B cell (primary cell): ENCODE measurements at regions not wholly inside any gene's neighbourhood (a gene's known extent, or its start where the extent isn't known, plus 50 kb on each side); places are given as distances from the start of the nearest gene placed in this dataset.

Experiments
- ATAC-seq: fragments of 200-7000 bp; cut with Tn5 transposase; one replicate; pipeline ENCODE4 v1.10.0; 2021; ENCODE audit warnings: low read depth, mild to moderate bottlenecking, moderate number of reproducible peaks, moderate library complexity
- CTCF ChIA-PET: fragments of 350-600 bp; sonication (Branson Sonifier 250); formaldehyde crosslinking; loops from one replicate; lab custom pipeline; 2021; ENCODE audit warnings: antibody characterized with exemption, inconsistent platforms; lab: Charles Lee
- POLR2A ChIA-PET: fragments of 350-600 bp; sonication (Branson Sonifier 250); formaldehyde crosslinking; loops from one replicate; lab custom pipeline; 2021; ENCODE audit warnings: antibody characterized with exemption; lab: Charles Lee
- DNase-seq: peaks from one replicate; pipeline ENCODE4 v3.0.0; 2013
- H2AFZ ChIP-seq: 2 replicates; pipeline ENCODE4 v1.6.1; 2012; ENCODE audit warnings: mild to moderate bottlenecking, low read depth, low read length; ENCODE audit not compliant: insufficient read depth, poor library complexity, severe bottlenecking
- H3K27ac ChIP-seq, 2 donors: 1 replicate in 1 of 2; 2 replicates in 1 of 2; pipeline ENCODE4 v1.5.1; 2012 to 2013; ENCODE audit warnings: low read length in 2 of 2, mild to moderate bottlenecking in 2 of 2, moderate library complexity in 1 of 2
- H3K27me3 ChIP-seq, 4 experiments: fragments of 200-600 bp in 1 of 4; sonication (generic) in 1 of 4; replicated peaks in 1 of 4; 1 replicate in 2 of 4; 2 replicates in 2 of 4; pipeline versions ENCODE4 v1.6.1 to v1.7.0; 2013 to 2016; ENCODE audit warnings: low read length in 3 of 4, mild to moderate bottlenecking in 2 of 4, mixed read lengths in 1 of 4, moderate library complexity in 1 of 4; ENCODE audit not compliant: insufficient read depth in 4 of 4, control insufficient read depth in 3 of 4; ENCODE audit errors: control extremely low read depth in 1 of 4
- H3K36me3 ChIP-seq, 2 experiments: replicated peaks in 1 of 2; 1 replicate in 1 of 2; 2 replicates in 1 of 2; pipeline versions ENCODE4 v1.6.1 to v1.7.1; 2013; ENCODE audit warnings: low read length in 1 of 2; ENCODE audit not compliant: insufficient read depth in 2 of 2, control insufficient read depth in 1 of 2; ENCODE audit errors: control extremely low read depth in 1 of 2, extremely low read depth in 1 of 2
- H3K4me1 ChIP-seq, 2 donors: fragments of 200-600 bp in 1 of 2; sonication (generic) in 1 of 2; 1 replicate in 1 of 2; 2 replicates in 1 of 2; pipeline versions ENCODE4 v1.5.1 to v1.6.1; 2013 to 2017; ENCODE audit warnings: low read length in 2 of 2; ENCODE audit not compliant: control insufficient read depth in 2 of 2, insufficient read depth in 2 of 2
- H3K4me2 ChIP-seq: replicated peaks from 2 replicates; pipeline ENCODE3; 2012; ENCODE audit warnings: mild to moderate bottlenecking, low read depth, low read length; ENCODE audit not compliant: poor library complexity, severe bottlenecking
- H3K4me3 ChIP-seq, 5 experiments: fragments of 200-600 bp in 1 of 5; sonication (generic) in 1 of 5; 1 replicate in 3 of 5; 2 replicates in 2 of 5; pipeline versions ENCODE4 v1.5.1 to v1.7.0; 2011 to 2016; ENCODE audit warnings: low read length in 4 of 5, mild to moderate bottlenecking in 4 of 5, low read depth in 2 of 5, control low read depth in 1 of 5, moderate library complexity in 1 of 5; ENCODE audit not compliant: insufficient read depth in 1 of 5; ENCODE audit errors: control extremely low read depth in 1 of 5, extremely low read depth in 1 of 5
- H3K79me2 ChIP-seq: fragments of 200-600 bp; sonication (generic); one replicate; pipeline ENCODE4 v1.6.0; 2016; ENCODE audit warnings: low read length; ENCODE audit not compliant: control insufficient read depth, insufficient read depth
- H3K9ac ChIP-seq: fragments of 200-600 bp; sonication (generic); 2 replicates; pipeline ENCODE4 v1.6.1; 2017; ENCODE audit warnings: mild to moderate bottlenecking, low read length, moderate library complexity
- H3K9me3 ChIP-seq, 3 donors: one replicate each; pipeline versions ENCODE4 v1.6.1 to v1.7.1; 2013; ENCODE audit warnings: low read length in 2 of 3; ENCODE audit not compliant: control insufficient read depth in 2 of 3, insufficient read depth in 1 of 3; ENCODE audit errors: control extremely low read depth in 1 of 3
- H4K20me1 ChIP-seq: 2 replicates; pipeline ENCODE4 v1.6.0; 2012; ENCODE audit warnings: mild to moderate bottlenecking, low read length; ENCODE audit not compliant: insufficient read depth, control insufficient read depth, poor library complexity, severe bottlenecking
- H3K27ac Mint-ChIP-seq: one replicate; pipeline ENCODE4 v1.8.0; 2021; ENCODE audit warnings: mixed read lengths
- H3K27me3 Mint-ChIP-seq: one replicate; pipeline ENCODE4 v1.8.0; 2021; ENCODE audit warnings: mixed read lengths
- H3K4me1 Mint-ChIP-seq: one replicate; pipeline ENCODE4 v1.8.0; 2021; ENCODE audit warnings: mixed read lengths
- H3K4me3 Mint-ChIP-seq: one replicate; pipeline ENCODE4 v1.8.0; 2021; ENCODE audit warnings: mixed read lengths
- H3K9me3 Mint-ChIP-seq: one replicate; pipeline ENCODE4 v1.8.0; 2022; ENCODE audit warnings: mixed read lengths; ENCODE audit not compliant: insufficient read depth
- CTCF ChIP-seq: fragments of 200-600 bp; IDR thresholded peaks from one replicate; pipeline ENCODE4 v1.8.0; 2022; ENCODE audit warnings: antibody characterized with exemption, mild to moderate bottlenecking
- EZH2 ChIP-seq: IDR thresholded peaks from 2 replicates; pipeline ENCODE4 v1.6.1; 2012; ENCODE audit warnings: borderline replicate concordance, low read depth, mild to moderate bottlenecking, moderate library complexity, low read length; ENCODE audit not compliant: insufficient read depth, poor library complexity, severe bottlenecking
- WGBS: methylation state at CpG from one replicate; pipeline ENCODE4 v1.1.5; 2013; ENCODE audit warnings: missing lambda C conversion rate; ENCODE audit not compliant: insufficient coverage; 5-methylcytosine and 5-hydroxymethylcytosine counted together
- intact Hi-C: fragments of 100-400 bp; cut with micrococcal nuclease; formaldehyde crosslinking; loops from one replicate; pipeline ENCODE4 v1.10.0; 2022

- ChIA-PET POLR2A (no interaction called here), CTCF (no interaction called here)
- Histone ChIP-seq H2AFZ (no peak overlapping the region), H3K4me2 (no peak overlapping the region), H3K9me3 (peaks cover 0 to 3% (median 3%) of the 10 kb centered on the region in 3 donors), H3K9ac (no peak overlapping the region), H3K27ac (no peak overlapping the region), H4K20me1 (no peaks in the 10 kb centered on the region), H3K79me2 (no peaks in the 10 kb centered on the region), H3K36me3 (no peaks in the 10 kb centered on the region), H3K4me1 (no peaks in the 10 kb centered on the region), H3K27me3 (no peaks in the 10 kb centered on the region), H3K4me3 (no peak overlapping the region)
- ATAC-seq, result no peak
- TF ChIP-seq EZH2, result no peak
- no peak for TF ChIP-seq CTCF
- DNase-seq, result no peak
- Mint-ChIP-seq H3K27ac (no peak overlapping the region), H3K4me3 (no peak overlapping the region), H3K4me1 (no peaks in the 10 kb centered on the region), H3K27me3 (no peaks in the 10 kb centered on the region), H3K9me3 (peaks cover 7% of the 10 kb centered on the region)
- WGBS, result 100% methylated on average over 2 of the region's 3 CpGs
- intact Hi-C loops, result no loop called here
These were observed 1238.0 kb upstream of the NRXN1 start for GRCh38 chr2:52269696-52270485.

GRCh38 chr2:52264911-52265310 lies 1233.0 kb upstream of the NRXN1 start:
- TF ChIP-seq CTCF (no peak), EZH2 (no peak)
- POLR2A ChIA-PET, result no interaction called here

More at GRCh38 chr2:52264911-52265310, 1233.0 kb upstream of the NRXN1 start:
- no peaks in the 10 kb centered on the region for H3K27me3 Mint-ChIP-seq
- Histone ChIP-seq H3K36me3 (no peaks in the 10 kb centered on the region), H3K27me3 (no peaks in the 10 kb centered on the region), H3K4me3 (no peak overlapping the region), H3K27ac (no peak overlapping the region), H4K20me1 (no peaks in the 10 kb centered on the region), H3K9me3 (peaks cover 0 to 3% (median 0%) of the 10 kb centered on the region in 3 donors), H3K4me2 (no peak overlapping the region), H2AFZ (no peak overlapping the region), H3K9ac (no peak overlapping the region), H3K4me1 (no peaks in the 10 kb centered on the region), H3K79me2 (no peaks in the 10 kb centered on the region)
- no peak overlapping the region for H3K27ac Mint-ChIP-seq
- CTCF ChIA-PET, result no interaction called here
- no peak for DNase-seq
- intact Hi-C loops, result no loop called here
- H3K9me3 Mint-ChIP-seq, result peaks cover under 1% of the 10 kb centered on the region
- no peaks in the 10 kb centered on the region for H3K4me1 Mint-ChIP-seq
- ATAC-seq, result no peak
- no CpG with 5 or more reads among the region's 2 CpGs for WGBS
- H3K4me3 Mint-ChIP-seq, result no peak overlapping the region
